Myocyte (in vitro differentiated cells): ENCODE measurements at regions not wholly inside any gene's neighbourhood (a gene's known extent, or its start where the extent isn't known, plus 50 kb on each side); places are given as distances from the start of the nearest gene placed in this dataset.

Experiments used
- DNase-seq: peaks from one replicate; pipeline ENCODE4 v3.0.0-alpha.2; 2012; ENCODE audit warnings: low read depth

DNA sequence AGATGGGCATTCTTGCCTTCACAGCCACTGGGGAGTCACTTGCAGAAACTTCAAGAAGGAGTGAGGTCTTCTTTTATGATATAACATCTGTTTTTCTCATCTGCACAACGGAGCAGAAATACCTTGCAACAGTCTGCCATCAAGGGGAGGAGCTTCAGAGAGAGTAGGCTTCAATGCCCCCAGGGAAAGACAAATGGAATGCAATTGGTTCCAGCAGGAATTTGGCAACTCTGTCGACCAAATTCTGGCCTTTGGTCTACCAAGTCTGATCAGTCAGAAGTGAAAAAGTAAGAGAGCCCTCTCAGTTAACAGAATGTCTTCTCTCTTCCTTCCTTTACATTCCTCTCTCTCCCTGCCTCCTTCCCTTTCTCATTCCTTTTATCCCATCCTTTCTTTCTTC lies 229.3 kb downstream of the IDS start:
- no peak for DNase-seq

DNA sequence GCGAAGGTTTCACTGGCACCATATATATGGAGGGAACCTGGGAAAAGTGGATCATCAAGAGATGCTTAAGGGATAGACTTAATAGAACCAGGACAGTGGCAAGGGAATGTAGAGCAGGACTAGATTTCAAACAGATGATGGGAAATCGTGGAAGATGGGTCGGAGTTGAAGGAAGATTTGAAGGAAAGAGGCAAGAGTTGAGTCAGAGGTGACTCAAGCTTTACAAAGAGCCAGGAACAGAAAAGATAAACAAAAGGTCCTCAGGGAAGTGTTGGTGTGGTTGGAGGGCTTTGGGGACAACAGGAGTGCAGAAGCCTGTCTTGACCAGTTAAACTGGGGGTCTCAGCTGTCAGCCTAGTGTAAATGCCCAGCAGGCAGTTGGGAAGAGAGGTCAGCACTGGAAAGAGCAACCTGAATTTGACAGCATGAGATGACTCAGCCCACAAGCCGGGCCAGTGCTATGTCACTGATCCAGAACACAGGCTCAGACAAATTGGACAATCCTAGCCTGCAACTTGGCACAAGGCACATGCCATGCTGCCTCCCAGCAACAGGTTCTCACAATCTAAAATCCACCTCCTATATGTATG lies 230.5 kb downstream of the IDS start:
- peak; percentile 39 for DNase-seq

DNA sequence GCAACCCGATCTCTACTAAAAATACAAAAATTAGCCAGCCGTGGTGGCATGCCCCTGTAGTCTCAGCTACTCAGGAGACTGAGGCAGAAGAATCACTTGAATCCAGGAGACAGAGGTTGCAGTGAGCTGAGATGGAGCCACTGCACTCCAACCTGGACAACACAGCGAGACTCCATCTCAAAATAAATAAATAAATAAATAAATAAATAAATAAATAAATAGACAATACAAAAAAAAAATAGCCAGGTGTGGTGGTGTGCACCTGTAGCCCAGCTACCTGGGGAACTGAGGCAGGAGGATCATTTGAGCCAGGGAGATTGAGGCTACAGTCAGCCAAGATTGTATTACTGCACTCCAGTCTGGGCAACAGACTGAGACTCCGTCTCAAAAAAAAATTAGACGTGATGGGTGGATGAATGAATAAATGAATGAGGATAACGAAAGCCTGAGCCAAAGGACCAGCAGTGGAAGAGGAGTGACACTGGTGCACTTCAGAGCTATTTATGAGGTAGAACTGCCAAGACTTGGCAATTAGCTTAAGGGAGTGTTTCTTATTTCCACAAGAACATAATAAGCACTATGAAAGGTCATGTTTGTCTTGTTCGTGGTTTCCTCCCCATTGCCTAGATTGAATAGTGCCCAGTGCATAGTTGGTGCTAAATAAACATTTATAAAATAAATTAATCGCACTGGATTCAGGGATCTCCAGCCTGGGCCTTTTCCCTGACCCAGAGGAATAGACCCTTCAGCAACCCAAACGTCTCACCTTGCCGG lies 232.2 kb downstream of the IDS start:
- DNase-seq, result no peak

DNA sequence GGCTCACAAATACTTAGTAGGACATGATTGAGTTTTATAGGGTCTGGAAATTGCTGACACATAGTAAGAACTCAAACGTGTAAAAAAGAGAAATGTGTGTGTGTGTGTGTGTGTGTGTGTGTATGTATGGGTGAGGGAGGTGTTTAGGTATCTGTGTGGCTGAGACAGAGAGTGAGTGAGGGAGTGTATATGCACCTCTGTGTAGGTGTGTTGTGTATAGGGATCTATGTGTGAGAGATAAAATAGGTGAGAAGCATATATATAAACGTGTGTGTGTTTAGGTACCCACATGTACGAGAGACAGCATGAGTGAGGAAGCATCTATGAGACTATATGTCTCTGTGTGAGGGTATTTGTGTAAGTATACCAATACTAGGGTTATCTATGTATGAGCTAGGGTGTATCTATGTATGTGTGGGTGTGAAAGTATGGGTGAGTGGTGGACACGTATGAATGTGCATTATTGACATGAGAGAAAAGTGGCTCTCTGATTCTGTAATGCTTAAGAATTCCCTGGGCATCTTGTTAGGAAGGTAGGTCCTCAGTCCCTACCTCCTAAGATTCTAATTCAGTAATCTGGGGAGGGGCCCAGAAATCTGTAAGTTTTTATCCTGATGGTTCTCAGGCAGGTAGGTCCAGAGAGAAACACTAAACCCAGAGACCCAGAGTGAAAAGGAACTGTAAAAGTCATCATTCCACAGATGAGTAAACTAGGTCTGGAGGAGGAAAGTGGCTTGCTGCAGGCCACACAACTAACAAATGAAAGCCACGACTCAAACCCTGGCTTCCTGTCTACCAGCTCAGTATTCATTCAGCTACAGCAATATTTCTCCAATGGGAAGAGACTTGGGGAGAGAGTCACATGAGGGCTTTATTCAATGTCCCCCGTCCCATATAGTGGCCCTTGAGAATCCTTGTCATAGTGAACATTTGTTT lies 237.0 kb downstream of the IDS start:
- DNase-seq, result no peak

DNA sequence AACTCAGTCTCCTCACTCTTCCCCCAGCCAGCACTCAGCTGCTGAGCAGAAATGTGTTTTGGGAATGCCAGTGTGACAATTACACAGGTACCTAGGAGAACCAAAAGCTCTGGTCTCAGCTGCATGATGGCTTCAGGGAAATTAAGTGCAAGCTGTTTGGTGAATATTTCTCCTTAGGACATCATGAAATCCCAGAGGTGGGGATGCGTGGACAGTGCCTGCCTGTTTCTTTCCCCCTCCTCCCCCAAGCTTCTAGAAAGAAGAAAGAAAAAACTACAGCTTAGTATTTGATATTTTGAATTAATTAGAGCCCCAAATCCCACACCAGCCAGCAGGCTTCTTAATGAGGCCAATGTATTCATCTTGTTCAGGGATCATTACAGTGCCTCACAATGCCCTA lies 243.0 kb downstream of the IDS start:
- DNase-seq, result no peak

DNA sequence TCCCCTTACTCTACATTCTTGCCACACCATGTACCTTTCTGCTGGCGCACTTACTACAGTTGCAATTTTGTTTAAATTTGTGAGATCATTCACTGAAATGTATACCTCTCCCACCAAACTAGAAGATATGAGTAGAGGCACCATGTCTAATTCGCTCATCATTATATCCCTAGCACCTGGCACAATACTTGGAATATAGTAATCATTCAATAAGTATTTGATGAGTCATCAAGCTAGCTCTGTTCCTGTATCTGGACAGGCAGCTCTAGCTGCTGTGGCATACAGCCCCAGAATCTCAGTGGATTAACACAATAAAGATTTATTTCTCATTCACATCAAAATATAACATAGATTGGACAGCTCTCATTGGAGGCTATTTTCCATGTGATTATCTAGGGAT lies 245.9 kb downstream of the IDS start:
- DNase-seq, result peak; percentile 9

DNA sequence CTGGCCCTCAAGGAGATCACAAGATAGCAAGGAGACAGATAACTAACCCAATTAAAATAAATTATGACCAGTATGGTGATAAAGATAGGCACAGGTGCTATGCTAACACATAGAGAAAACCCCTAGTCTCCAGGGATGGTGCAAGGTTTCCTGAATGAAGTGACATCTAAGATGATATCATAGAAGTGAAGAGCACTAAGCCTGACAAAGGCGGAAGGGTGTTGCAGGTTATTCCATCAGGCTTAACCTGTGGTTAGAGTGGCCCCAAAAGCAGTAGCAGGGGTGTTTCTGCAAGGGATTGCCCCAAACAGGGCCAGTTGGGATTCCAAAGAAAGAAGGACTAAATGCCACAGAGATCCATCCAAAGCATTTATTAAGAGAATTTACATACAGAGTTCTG lies 249.2 kb downstream of the IDS start:
- DNase-seq, result no peak

DNA sequence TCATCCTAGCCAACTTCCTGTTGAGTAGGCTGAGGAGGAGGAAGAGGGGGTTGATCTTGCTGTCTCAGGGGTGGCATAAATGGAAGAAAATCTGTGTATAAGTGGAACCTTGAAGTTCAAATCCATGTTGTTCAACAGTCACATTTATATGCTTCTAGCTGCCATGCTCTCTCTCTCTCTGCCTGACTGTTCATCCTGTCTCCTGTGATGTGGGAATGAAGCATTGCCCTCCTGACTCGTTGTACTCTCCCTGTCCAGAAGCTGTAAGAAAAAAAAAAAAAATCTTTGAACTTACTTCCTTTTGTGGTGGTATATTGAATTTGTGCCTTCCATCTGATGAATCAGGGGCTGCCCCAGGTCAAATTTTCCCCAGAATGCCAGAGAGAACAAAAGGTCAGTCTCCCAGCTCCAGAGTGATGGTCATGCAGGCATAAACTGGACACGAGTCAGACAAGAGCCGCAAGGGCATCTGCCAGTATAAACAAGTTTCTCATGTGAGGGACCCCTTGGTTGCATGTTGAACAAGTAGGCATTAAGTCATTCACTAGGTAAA lies 257.0 kb downstream of the IDS start:
- DNase-seq, result peak; percentile 18

DNA sequence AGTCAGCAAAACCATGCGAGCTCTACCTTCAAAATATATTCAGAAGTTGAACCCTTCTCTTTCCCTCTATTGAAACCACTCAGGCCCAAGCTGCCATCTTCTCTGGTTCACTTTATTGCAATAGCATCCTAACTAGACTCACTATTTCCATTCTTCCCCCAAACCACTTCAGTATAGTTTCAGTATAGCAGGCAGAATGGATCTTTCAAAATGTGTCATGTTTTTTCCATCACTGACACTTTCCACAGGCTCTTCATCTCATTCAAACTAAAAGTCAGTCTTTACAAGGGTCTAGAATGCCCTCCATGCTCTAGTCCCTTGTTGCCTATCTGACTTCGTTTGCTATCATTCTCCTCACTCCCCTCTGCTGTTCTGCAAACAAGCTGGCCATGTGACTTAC lies 274.4 kb downstream of the IDS start:
- no peak for DNase-seq

DNA sequence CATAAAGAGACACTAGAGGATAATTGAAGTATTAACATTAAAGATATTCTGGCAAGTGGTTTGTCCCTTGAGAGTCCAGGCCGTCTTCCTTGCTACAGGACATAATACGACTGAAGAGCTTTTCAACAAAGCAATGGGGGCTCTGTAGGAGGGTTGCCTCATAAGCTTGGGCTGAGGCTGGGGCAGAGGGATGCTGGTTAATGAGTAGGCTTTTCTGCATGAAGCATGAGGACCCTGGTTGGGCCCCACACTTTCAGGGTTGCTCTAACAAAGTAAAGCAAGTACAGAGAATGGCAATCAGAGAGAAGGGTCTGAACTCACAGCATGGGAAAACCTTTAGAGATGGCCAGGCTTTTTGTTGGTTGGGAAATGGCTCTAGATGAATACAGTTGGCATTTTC lies 281.3 kb downstream of the IDS start:
- DNase-seq, result no peak

DNA sequence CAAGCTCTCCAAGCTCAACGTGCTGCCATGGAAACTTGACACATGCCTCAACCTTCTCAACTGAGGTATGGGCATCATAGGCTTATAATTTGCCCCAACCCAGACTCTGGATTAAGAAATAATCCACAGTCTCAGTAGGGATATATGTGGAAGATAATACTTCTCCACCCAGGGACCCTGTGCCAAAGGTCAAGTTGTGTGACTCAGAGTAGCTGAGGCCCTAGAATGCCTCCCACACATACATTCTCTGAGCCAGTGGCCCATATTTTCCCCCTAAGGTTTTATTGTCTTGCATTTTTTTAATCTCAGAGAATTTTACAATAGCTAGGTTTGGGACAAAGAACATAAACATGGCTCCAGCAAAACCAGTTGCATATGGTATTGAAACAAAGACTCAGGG lies 283.1 kb downstream of the IDS start:
- no peak for DNase-seq

DNA sequence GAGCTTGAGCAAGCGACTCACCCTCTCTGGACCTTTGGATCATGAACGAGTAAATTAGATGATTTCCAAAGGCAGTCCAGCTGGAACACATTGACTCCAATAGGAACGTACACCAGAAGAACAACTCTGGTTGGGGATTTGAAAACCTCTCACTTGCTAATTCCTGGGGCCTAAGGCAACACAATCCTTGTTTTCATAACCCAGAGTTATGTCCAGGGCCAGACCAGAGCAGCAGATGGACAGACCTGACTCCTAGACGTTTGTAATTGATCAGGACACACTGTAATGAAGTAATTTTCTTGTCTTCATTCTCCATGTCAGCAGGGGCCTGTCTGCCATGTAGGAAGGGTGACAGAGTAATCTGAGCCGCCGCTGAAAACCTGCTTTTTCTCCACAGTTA lies 283.9 kb downstream of the IDS start:
- no peak for DNase-seq

DNA sequence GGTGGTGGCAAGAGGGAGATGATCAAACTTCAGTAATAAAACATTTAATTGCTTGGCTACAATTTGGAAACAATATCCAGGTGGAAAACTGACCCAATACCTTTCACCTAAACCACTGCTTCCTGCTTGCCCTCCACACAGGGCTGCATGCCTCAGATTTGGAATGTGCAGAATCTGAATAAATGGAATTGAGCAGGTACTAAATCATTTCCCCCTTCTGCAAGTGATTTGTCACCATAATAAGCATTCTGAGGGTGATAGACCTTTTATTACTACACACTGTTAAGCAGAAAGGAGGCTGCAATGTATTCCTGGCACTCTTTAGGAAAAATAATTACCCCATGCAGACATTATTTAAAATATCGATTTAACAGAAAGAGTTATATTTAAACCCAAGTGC lies 291.8 kb downstream of the IDS start:
- DNase-seq, result no peak

DNA sequence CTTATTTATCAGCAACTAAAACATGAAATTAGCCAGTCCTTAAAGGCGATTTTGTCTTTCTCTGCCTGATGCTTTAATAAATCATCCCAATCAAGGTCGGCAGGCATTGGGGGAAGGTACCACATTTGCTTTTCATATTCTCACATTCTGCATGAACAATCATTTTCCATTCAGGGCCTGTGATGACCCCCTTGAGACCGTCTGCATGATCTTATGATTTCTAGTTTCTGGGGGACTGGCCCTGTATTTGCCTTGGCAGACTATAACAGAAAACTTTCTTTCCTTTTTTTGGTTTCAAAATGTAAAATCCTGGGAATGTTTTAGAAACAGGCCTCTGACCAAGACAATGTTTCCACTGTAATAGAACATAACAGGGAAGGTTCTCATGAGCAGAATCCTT lies 296.8 kb downstream of the IDS start:
- no peak for DNase-seq

DNA sequence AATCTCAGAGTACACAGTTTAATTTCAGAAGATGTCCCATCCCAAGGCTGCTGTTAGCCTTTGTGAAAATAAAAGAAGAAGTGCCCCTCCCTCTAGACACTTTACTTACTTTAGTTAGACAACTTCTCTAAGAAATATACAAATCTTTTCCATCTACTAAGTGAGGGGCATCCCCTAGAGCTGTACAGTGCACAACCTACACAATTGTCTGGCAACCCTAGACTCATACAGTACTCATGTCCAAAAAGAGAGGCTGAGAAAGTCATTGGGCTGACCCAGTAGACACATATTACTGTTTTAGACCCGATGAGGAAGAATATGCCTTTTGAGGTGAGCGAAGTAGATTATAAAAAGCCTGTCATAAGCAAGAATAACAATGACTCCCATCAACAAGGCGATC lies 297.6 kb downstream of the IDS start:
- DNase-seq, result no peak

DNA sequence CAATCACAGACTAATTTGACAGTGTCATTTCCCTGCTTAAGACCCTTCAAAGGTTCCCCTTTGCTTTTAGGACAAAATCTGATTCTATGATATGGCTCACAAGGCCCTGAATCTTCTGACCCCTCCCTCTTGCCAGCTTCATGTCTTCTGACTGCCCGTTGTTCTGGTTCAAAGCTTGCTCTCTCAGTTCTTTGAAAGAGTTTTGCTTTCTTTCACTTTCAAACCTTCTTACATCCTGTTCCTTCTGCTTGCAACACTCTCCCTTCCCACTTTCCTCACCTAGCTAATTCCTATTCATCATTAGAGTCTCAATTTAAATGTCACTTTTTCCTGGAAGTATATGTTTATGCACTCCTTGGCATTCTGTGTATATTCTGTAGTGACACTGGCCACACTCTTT lies 299.2 kb downstream of the IDS start:
- no peak for DNase-seq

DNA sequence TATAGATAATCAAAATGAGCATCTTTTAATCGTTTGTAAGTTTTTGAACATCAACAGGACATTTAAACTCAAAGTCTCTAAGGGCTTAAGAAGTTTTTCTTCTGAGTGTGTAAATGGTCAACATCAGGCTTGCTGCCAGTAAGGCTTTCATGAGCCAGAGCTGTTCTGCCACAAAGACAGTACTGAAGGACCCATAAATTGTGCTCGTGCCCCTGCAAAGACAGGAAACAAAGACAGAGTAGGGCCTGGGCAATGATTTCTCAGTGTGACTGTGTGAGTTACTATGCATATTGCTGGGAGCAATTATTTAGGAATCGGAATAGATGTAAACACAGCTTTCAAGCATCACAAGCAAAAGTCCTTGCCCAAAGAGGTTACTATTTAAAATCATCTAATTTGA lies 300.0 kb downstream of the IDS start:
- no peak for DNase-seq

DNA sequence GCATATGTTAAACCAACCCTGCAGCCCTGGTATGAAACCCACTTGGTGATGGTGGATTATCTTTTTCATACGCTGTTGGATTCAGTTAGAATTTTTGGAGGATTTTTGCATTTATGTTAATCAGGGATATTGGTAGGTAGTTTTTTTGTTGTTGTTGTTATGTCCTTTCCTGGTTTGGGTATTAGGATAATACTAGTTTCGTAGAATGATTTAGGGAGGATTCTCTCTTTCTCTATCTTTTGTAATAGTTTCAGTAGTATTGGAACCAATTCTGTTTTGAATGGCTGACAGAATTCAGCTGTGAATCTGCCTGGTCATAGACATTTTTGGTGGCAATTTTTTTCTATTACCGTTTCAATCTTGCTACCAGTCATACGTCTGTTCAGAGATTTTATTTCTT lies 305.4 kb downstream of the IDS start:
- no peak for DNase-seq

DNA sequence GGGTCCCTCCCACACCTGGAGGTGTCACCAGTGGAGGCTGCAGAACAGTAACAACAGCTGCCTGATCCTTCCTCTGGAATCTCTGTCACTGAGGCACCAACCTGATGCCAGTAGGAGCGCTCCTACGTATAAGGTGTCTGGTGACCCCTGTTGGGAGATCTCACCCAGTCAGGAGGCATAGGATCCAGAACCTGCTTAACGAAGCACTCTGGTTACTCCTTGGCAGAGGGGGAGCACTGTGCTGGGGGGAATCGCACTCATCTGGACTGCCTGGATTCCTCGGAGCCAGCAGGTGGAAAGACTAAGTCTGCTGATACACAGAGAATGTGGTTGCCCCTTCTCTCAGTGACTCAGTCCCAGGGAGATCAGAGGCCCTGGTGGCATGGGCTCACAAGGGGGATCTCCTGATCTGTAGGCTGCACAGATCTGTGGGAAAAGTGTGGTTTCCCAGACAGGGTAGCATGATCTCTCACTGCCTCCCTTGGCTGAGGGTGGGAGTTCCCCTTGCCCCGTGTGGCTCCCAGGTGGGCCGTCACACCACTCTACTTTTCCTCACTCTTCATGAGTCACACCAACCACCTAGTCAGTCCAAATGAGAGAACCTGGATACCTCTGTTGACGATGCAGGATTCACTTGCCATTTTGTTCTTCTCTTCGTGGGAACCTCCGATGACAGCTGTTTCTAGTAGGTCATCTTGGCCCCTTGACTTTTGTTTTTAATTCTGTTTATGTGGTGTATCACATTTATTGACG lies 305.9 kb downstream of the IDS start:
- no peak for DNase-seq

DNA sequence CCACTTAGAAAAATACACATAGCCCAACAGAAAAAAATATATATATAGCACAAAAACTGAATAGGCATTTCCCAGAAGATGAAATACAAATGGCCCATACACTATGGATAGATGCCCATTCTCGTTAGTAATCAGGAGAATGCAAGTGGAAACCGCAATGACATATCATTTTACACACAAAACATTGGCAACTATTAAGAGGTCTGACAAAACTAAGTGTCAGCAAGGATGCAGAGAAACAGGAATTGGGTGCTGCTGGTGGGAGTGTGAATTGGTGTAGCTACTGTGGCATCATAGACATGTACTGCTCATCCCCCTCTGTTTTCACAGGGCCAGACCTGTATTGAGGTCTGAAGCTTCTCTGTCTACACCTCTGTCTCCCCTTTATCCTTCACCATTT lies 320.0 kb downstream of the IDS start:
- DNase-seq, result peak; percentile 7

DNA sequence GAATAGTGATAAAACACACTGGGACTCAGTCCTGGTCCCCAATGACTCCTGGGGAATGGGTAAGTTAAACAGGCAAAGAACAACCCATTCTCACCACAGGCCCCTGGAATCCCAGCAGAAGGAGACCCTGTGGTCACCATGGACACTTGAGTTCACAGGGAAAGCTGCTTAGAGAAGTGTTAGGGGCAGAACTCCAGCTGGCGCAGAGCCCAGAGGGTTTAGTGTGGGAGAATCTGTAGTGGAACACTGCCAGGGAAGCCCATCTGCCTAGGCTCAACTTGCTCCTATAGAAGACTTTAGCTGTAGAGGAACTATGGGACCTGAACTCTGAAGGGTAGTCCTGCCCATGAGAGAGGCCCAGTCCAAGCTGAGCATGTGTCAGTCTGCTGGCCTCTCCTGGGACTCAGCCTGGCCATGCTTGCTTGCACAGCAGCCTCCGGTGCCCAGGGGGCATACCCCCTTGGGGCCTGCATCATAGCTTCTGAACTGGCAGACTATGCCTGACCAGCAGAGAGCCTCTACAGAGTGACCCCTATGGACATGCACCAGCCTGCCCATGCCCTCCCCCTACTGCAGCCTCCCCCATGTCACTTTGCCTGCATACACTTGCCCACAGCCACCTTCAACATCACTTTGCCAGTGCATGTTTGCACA lies 343.5 kb downstream of the IDS start:
- DNase-seq, result no peak
